GM12878 (cell line): ENCODE measurements at regions not wholly inside any gene's neighbourhood (a gene's known extent, or its start where the extent isn't known, plus 50 kb on each side); places are given as distances from the start of the nearest gene placed in this dataset.

Source experiments
- ATAC-seq: fragments of 200-7000 bp; cut with Tn5 transposase; 3 replicates; pipeline ENCODE4 v1.9.1; 2020; ENCODE audit warnings: mild to moderate bottlenecking, moderate library complexity
- BruUV-seq: library from RNA; stranded (reverse); fragments of 400-500 nt; replicated peaks from 2 replicates; lab custom pipeline; 2021; lab: Mats Ljungman, UMichigan
- CTCF ChIA-PET: fragments of 300-600 bp; sonication (Branson Sonifier 250); formaldehyde crosslinking; extraction: SDS; loops from one replicate; lab custom pipeline; 2021; ENCODE audit warnings: inconsistent platforms; lab: Yijun Ruan, JAX
- POLR2A ChIA-PET: fragments of 350-600 bp; formaldehyde crosslinking; extraction: SDS; loops from one replicate; lab custom pipeline; 2021; ENCODE audit warnings: inconsistent platforms; lab: Charles Lee
- RAD21 ChIA-PET: fragments of 300-600 bp; sonication (Branson Sonifier 250); formaldehyde crosslinking; loops from one replicate; lab custom pipeline; 2023; ENCODE audit warnings: antibody characterized with exemption; ENCODE audit not compliant: unreplicated experiment; lab: Charles Lee
- SMC1A ChIA-PET: fragments of 300-600 bp; sonication (Branson Sonifier 250); formaldehyde crosslinking; loops from one replicate; lab custom pipeline; 2023; ENCODE audit not compliant: unreplicated experiment, uncharacterized antibody; lab: Charles Lee
- DNase-seq: peaks from one replicate; pipeline ENCODE4 v3.0.0-alpha.2; 2011; ENCODE audit warnings: low read depth, low spot score
- FAIRE-seq: peaks from 3 replicates; lab custom pipeline; 2011; peaks lifted over from hg19 to GRCh38; lab: Jason Lieb, UNC
- H2AFZ ChIP-seq: 2 replicates; pipeline ENCODE4 v1.6.0; 2011; ENCODE audit warnings: low read depth, low read length, control low read depth; ENCODE audit not compliant: control insufficient read depth
- H3K27ac ChIP-seq: 2 replicates; pipeline ENCODE4 v1.5.1; 2011; ENCODE audit warnings: control low read depth; ENCODE audit not compliant: control insufficient read depth, insufficient read depth
- H3K27me3 ChIP-seq, 2 experiments: replicated peaks in 1 of 2; 2 replicates each; pipeline versions ENCODE4 v1.6.0 to v1.6.1; 2011; ENCODE audit warnings: low read length in 1 of 2; ENCODE audit not compliant: control insufficient read depth in 2 of 2, insufficient read depth in 2 of 2
- H3K36me3 ChIP-seq, 2 experiments: 2 replicates each; pipeline ENCODE4 v1.5.1; 2011; ENCODE audit warnings: low read length in 1 of 2; ENCODE audit not compliant: control insufficient read depth in 2 of 2, insufficient read depth in 2 of 2
- H3K4me1 ChIP-seq: 2 replicates; pipeline ENCODE4 v1.6.1; 2011; ENCODE audit warnings: mild to moderate bottlenecking, low read length, moderate library complexity, mixed read lengths; ENCODE audit not compliant: control insufficient read depth, insufficient read depth
- H3K4me2 ChIP-seq: 2 replicates; pipeline ENCODE4 v1.6.0; 2011; ENCODE audit warnings: control low read depth; ENCODE audit not compliant: control insufficient read depth, insufficient read depth
- H3K4me3 ChIP-seq: fragments of 200-600 bp; sonication (generic); 2 replicates; pipeline ENCODE4 v1.5.1; 2016
- H3K79me2 ChIP-seq: 2 replicates; pipeline ENCODE4 v1.6.0; 2011; ENCODE audit warnings: low read length; ENCODE audit not compliant: control insufficient read depth, insufficient read depth
- H3K9ac ChIP-seq: 2 replicates; pipeline ENCODE4 v1.8.0; 2011; ENCODE audit warnings: low read length, control low read depth, mixed read lengths; ENCODE audit not compliant: control insufficient read depth, insufficient read depth
- H3K9me3 ChIP-seq: replicated peaks from 3 replicates; pipeline ENCODE4 v1.5.1; 2011; ENCODE audit warnings: mild to moderate bottlenecking, low read length; ENCODE audit not compliant: control insufficient read depth, insufficient read depth
- H4K20me1 ChIP-seq: 2 replicates; pipeline ENCODE4 v1.6.0; 2011; ENCODE audit not compliant: control insufficient read depth, insufficient read depth
- HDAC2 ChIP-seq: fragments of 200-600 bp; sonication (generic); IDR thresholded peaks from 2 replicates; pipeline ENCODE4 v1.6.1; 2017
- JUNB ChIP-seq: IDR thresholded peaks from 2 replicates; pipeline ENCODE4 v1.6.1; 2016; ENCODE audit warnings: antibody characterized with exemption, mild to moderate bottlenecking
- MTA3 ChIP-seq: IDR thresholded peaks from 2 replicates; pipeline ENCODE4 v1.6.1; 2012; ENCODE audit warnings: low read length, inconsistent platforms, borderline replicate concordance
- MXI1 ChIP-seq: fragments of 150-350 bp; IDR thresholded peaks from 2 replicates; pipeline ENCODE4 v1.6.1; 2011; ENCODE audit warnings: low read depth, mild to moderate bottlenecking, inconsistent platforms, low read length, improper control_type of control experiment
- NR2F1 ChIP-seq: fragments of 450-650 bp; conservative IDR thresholded peaks from 2 replicates; pipeline ENCODE4 v1.6.1; 2017; ENCODE audit warnings: mild to moderate bottlenecking
- PKNOX1 ChIP-seq: fragments of 450-650 bp; IDR thresholded peaks from 2 replicates; pipeline ENCODE4 v1.6.1; 2016; ENCODE audit warnings: mild to moderate bottlenecking
- WRNIP1 ChIP-seq: IDR thresholded peaks from 2 replicates; pipeline ENCODE4 v1.6.1; 2011; ENCODE audit warnings: low read depth, low read length, improper control_type of control experiment, borderline replicate concordance
- in situ Hi-C: fragments of 300-500 bp; cut with MboI; formaldehyde crosslinking; loops from 9 replicates; pipeline ENCODE4 v1.14.3; 2018; ENCODE audit warnings: mixed read lengths
- intact Hi-C: fragments of 100-400 bp; cut with micrococcal nuclease; formaldehyde crosslinking; loops from one replicate; pipeline ENCODE4 v1.14.2; 2022; ENCODE audit not compliant: unreplicated experiment
- TF ChIP-seq, protein P1 (sequence below): fragments of 450-650 bp; IDR thresholded peaks from 2 replicates; pipeline ENCODE4 v1.6.1; 2017; ENCODE audit warnings: mild to moderate bottlenecking, moderate library complexity
- TF ChIP-seq, protein P2 (sequence below), 3 experiments: IDR thresholded peaks in 2 of 3; conservative IDR thresholded peaks in 1 of 3; 2 replicates each; pipeline ENCODE4 v1.5.1; 2011; ENCODE audit warnings: low read depth in 3 of 3, low read length in 3 of 3, mild to moderate bottlenecking in 3 of 3, control low read depth in 2 of 3, moderate library complexity in 2 of 3, inconsistent platforms in 1 of 3, mixed read lengths in 1 of 3; ENCODE audit not compliant: control insufficient read depth in 2 of 3, insufficient read depth in 1 of 3; ENCODE audit errors: extremely low read depth in 1 of 3
- TF ChIP-seq, protein P3 (sequence below): fragments of 450-650 bp; formaldehyde crosslinking; IDR thresholded peaks from 2 replicates; pipeline ENCODE4 v1.4.0; 2022; ENCODE audit warnings: mild to moderate bottlenecking, moderate library complexity

GRCh38 chr2:62430146-62430545, 75.8 kb downstream of the TMEM17 start:
- POLR2A ChIA-PET = interaction anchor here (0.6 kb wide), 1 partner anchor 338 kb away, joined by 3 read pairs; no protein-coding TSS in a partner anchor
- RAD21 ChIA-PET = no interaction called here
- in situ Hi-C loops = no loop called here
- Histone ChIP-seq H3K36me3 (no peaks in the 10 kb centered on the region), H3K9ac (no peak overlapping the region), H2AFZ (no peak overlapping the region), H3K27ac (no peak overlapping the region), H3K4me3 (no peak overlapping the region), H3K79me2 (no peaks in the 10 kb centered on the region), H3K4me2 (no peak overlapping the region), H3K27me3 (no peaks in the 10 kb centered on the region), H4K20me1 (no peaks in the 10 kb centered on the region), H3K4me1 (peaks cover 2% of the 10 kb centered on the region), H3K9me3 (no peaks in the 10 kb centered on the region; the same call in 2 of the 3 replicates)
- no TSS peak for BruUV-seq
- SMC1A ChIA-PET = interaction anchor here (1.0 kb wide), 1 partner anchor 435 kb away, joined by 4 read pairs; no protein-coding TSS in a partner anchor
- intact Hi-C loops = no loop called here
- no peak for FAIRE-seq
- CTCF ChIA-PET = no interaction called here
- no peak for DNase-seq
- no peak for ATAC-seq
- TF ChIP-seq MTA3 = no peak
- no peak for TF ChIP-seq PKNOX1
- TF ChIP-seq, protein P1, sequence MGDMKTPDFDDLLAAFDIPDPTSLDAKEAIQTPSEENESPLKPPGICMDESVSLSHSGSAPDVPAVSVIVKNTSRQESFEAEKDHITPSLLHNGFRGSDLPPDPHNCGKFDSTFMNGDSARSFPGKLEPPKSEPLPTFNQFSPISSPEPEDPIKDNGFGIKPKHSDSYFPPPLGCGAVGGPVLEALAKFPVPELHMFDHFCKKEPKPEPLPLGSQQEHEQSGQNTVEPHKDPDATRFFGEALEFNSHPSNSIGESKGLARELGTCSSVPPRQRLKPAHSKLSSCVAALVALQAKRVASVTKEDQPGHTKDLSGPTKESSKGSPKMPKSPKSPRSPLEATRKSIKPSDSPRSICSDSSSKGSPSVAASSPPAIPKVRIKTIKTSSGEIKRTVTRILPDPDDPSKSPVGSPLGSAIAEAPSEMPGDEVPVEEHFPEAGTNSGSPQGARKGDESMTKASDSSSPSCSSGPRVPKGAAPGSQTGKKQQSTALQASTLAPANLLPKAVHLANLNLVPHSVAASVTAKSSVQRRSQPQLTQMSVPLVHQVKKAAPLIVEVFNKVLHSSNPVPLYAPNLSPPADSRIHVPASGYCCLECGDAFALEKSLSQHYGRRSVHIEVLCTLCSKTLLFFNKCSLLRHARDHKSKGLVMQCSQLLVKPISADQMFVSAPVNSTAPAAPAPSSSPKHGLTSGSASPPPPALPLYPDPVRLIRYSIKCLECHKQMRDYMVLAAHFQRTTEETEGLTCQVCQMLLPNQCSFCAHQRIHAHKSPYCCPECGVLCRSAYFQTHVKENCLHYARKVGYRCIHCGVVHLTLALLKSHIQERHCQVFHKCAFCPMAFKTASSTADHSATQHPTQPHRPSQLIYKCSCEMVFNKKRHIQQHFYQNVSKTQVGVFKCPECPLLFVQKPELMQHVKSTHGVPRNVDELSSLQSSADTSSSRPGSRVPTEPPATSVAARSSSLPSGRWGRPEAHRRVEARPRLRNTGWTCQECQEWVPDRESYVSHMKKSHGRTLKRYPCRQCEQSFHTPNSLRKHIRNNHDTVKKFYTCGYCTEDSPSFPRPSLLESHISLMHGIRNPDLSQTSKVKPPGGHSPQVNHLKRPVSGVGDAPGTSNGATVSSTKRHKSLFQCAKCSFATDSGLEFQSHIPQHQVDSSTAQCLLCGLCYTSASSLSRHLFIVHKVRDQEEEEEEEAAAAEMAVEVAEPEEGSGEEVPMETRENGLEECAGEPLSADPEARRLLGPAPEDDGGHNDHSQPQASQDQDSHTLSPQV = no peak
- TF ChIP-seq NR2F1 = no peak
- no peak for TF ChIP-seq WRNIP1
- no peak for TF ChIP-seq JUNB
- TF ChIP-seq, protein P2, sequence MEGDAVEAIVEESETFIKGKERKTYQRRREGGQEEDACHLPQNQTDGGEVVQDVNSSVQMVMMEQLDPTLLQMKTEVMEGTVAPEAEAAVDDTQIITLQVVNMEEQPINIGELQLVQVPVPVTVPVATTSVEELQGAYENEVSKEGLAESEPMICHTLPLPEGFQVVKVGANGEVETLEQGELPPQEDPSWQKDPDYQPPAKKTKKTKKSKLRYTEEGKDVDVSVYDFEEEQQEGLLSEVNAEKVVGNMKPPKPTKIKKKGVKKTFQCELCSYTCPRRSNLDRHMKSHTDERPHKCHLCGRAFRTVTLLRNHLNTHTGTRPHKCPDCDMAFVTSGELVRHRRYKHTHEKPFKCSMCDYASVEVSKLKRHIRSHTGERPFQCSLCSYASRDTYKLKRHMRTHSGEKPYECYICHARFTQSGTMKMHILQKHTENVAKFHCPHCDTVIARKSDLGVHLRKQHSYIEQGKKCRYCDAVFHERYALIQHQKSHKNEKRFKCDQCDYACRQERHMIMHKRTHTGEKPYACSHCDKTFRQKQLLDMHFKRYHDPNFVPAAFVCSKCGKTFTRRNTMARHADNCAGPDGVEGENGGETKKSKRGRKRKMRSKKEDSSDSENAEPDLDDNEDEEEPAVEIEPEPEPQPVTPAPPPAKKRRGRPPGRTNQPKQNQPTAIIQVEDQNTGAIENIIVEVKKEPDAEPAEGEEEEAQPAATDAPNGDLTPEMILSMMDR (IDR thresholded peaks at IDR 0.05 in 2 of 3, conservative IDR thresholded peaks at IDR 0.05 in 1 of 3; ENCODE audit: control insufficient read depth in 2 of 3, extremely low read depth in 1 of 3, insufficient read depth in 1 of 3, low read depth in 3 of 3, low read length in 3 of 3) = no peak
- TF ChIP-seq, protein P3, sequence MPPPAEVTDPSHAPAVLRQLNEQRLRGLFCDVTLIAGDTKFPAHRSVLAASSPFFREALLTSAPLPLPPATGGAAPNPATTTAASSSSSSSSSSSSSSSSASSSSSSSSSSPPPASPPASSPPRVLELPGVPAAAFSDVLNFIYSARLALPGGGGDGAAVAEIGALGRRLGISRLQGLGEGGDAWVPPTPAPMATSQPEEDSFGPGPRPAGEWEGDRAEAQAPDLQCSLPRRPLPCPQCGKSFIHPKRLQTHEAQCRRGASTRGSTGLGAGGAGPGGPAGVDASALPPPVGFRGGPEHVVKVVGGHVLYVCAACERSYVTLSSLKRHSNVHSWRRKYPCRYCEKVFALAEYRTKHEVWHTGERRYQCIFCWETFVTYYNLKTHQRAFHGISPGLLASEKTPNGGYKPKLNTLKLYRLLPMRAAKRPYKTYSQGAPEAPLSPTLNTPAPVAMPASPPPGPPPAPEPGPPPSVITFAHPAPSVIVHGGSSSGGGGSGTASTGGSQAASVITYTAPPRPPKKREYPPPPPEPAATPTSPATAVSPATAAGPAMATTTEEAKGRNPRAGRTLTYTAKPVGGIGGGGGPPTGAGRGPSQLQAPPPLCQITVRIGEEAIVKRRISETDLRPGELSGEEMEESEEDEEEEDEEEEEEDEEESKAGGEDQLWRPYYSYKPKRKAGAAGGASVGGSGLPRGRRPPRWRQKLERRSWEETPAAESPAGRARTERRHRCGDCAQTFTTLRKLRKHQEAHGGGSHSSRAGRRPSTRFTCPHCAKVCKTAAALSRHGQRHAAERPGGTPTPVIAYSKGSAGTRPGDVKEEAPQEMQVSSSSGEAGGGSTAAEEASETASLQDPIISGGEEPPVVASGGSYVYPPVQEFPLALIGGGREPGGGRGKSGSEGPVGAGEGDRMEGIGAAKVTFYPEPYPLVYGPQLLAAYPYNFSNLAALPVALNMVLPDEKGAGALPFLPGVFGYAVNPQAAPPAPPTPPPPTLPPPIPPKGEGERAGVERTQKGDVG (CRISPR knock-in tag) = no peak
- TF ChIP-seq MXI1 = no peak
- no peak for TF ChIP-seq HDAC2
